HG03103 (cell line): ENCODE measurements at regions not wholly inside any gene's neighbourhood (a gene's known extent, or its start where the extent isn't known, plus 50 kb on each side); places are given as distances from the start of the nearest gene placed in this dataset.
A peak's percentile ranks its signal among the peaks of the same experiment; 100 is the strongest.
"Not testable (repeated sequence)": the region's sequence is repeated elsewhere in the genome, so short reads cannot be mapped to it uniquely, and the experiment has no call there.

Source experiments
- ATAC-seq: cut with Tn5 transposase; IDR thresholded peaks from one replicate; pipeline ENCODE4 v1.9.1; 2021; ENCODE audit warnings: low read depth; ENCODE audit not compliant: unreplicated experiment

GRCh38 chr6:47180633-47181032, 129.1 kb downstream of the TNFRSF21 start:
- no peak for ATAC-seq

- no peak for ATAC-seq
These were observed 130.4 kb downstream of the TNFRSF21 start for GRCh38 chr6:47179286-47179685.

- no peak for ATAC-seq
These were observed 133.5 kb upstream of the ADGRF1 start for GRCh38 chr6:47175656-47176055.

GRCh38 chr6:47174502-47175023, 132.4 kb upstream of the ADGRF1 start:
- ATAC-seq, result no peak

GRCh38 chr6:47174063-47174462, 131.9 kb upstream of the ADGRF1 start:
- ATAC-seq, result not testable (repeated sequence)

- ATAC-seq, result not testable (repeated sequence)
These were observed 131.0 kb upstream of the ADGRF1 start for GRCh38 chr6:47173145-47173544.

- ATAC-seq, result no peak
These were observed 128.4 kb upstream of the ADGRF1 start for GRCh38 chr6:47170617-47170947.

- ATAC-seq, result no peak
These were observed 127.9 kb upstream of the ADGRF1 start for GRCh38 chr6:47169785-47170616.

- no peak for ATAC-seq
These were observed 126.0 kb upstream of the ADGRF1 start for GRCh38 chr6:47168180-47168579.

GRCh38 chr6:47165918-47166317, 123.8 kb upstream of the ADGRF1 start:
- peak; percentile 82 for ATAC-seq

- no peak for ATAC-seq
These were observed 122.7 kb upstream of the ADGRF1 start for GRCh38 chr6:47164877-47165276.

GRCh38 chr6:47163536-47163935, 121.4 kb upstream of the ADGRF1 start:
- peak; percentile 41 for ATAC-seq

- ATAC-seq, result no peak
These were observed 120.7 kb upstream of the ADGRF1 start for GRCh38 chr6:47162793-47163192.

- no peak for ATAC-seq
These were observed 120.1 kb upstream of the ADGRF1 start for GRCh38 chr6:47162231-47162630.

- ATAC-seq, result no peak
These were observed 119.1 kb upstream of the ADGRF1 start for GRCh38 chr6:47161176-47161687.

- ATAC-seq, result no peak
These were observed 118.6 kb upstream of the ADGRF1 start for GRCh38 chr6:47160702-47161101.

GRCh38 chr6:47159763-47160162, 117.6 kb upstream of the ADGRF1 start:
- no peak for ATAC-seq

GRCh38 chr6:47157653-47158219, 115.6 kb upstream of the ADGRF1 start:
- ATAC-seq, result no peak

- ATAC-seq, result no peak
These were observed 114.9 kb upstream of the ADGRF1 start for GRCh38 chr6:47157063-47157462.

- no peak for ATAC-seq
These were observed 114.1 kb upstream of the ADGRF1 start for GRCh38 chr6:47156196-47156595.

- ATAC-seq, result no peak
These were observed 111.2 kb upstream of the ADGRF1 start for GRCh38 chr6:47153404-47153755.
